Omental fat pad (tissue), 3 donors: ENCODE measurements at regions not wholly inside any gene's neighbourhood (a gene's known extent, or its start where the extent isn't known, plus 50 kb on each side); places are given as distances from the start of the nearest gene placed in this dataset.

Experiments
- ATAC-seq: fragments of 150-250 bp; one replicate; pipeline ENCODE4 v1.9.1; 2016; ENCODE audit warnings: mild to moderate bottlenecking, moderate library complexity; ENCODE audit not compliant: low FRiP score
- DNase-seq: peaks from one replicate; pipeline ENCODE4 v3.0.0-alpha.2; 2019; ENCODE audit warnings: low spot score
- TF ChIP-seq, protein P1 (sequence below), 3 donors: fragments of 450-650 bp; IDR thresholded peaks; one replicate each; pipeline ENCODE4 v1.5.1; 2016 to 2017; ENCODE audit warnings: antibody characterized with exemption in 3 of 3, mild to moderate bottlenecking in 3 of 3, moderate library complexity in 2 of 3

DNA sequence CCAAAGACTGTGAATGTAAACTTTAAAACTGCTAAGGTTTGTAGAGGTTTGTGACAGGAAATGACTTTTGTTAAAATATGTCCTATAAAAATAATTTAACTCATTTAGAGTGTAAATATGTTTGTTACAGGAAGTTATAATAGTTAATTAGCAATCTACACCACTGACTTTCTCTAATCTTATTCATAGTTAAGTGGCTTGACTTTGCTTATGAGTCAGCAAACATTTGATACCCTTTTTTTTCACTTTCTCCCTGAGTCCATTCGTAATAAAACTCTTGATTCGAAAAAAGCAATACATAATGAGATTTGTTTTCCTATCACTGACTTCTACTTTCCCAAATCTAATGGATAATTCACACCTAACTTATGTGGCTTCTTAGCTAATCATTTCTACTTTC, 317.7 kb upstream of the SEMA3C start:
- DNase-seq (no peak), ATAC-seq (no peak)
- TF ChIP-seq, protein P1, sequence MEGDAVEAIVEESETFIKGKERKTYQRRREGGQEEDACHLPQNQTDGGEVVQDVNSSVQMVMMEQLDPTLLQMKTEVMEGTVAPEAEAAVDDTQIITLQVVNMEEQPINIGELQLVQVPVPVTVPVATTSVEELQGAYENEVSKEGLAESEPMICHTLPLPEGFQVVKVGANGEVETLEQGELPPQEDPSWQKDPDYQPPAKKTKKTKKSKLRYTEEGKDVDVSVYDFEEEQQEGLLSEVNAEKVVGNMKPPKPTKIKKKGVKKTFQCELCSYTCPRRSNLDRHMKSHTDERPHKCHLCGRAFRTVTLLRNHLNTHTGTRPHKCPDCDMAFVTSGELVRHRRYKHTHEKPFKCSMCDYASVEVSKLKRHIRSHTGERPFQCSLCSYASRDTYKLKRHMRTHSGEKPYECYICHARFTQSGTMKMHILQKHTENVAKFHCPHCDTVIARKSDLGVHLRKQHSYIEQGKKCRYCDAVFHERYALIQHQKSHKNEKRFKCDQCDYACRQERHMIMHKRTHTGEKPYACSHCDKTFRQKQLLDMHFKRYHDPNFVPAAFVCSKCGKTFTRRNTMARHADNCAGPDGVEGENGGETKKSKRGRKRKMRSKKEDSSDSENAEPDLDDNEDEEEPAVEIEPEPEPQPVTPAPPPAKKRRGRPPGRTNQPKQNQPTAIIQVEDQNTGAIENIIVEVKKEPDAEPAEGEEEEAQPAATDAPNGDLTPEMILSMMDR (IDR thresholded peaks at IDR 0.05): no peak

DNA sequence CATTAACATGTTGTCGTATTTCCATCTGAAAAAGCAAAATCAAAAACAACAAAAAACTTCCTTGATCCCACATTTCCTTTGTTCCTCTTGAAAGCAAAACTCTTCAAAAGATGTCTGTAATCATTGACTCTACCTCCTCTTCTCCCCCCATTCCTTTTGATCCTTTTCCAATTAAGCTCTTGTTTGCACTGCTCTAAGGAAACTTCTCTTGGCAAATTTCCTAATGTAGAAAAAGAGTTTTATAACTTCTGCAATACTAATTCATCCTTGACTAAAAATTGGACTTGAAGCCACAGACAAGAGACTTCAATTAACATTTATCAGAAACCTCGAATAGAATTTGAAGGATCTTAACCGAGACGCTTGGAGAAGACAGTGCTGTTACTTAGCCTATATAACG, 317.1 kb upstream of the SEMA3C start:
- TF ChIP-seq, protein P1 (IDR thresholded peaks at IDR 0.05): no peak
- DNase-seq (no peak), ATAC-seq (no peak)

DNA sequence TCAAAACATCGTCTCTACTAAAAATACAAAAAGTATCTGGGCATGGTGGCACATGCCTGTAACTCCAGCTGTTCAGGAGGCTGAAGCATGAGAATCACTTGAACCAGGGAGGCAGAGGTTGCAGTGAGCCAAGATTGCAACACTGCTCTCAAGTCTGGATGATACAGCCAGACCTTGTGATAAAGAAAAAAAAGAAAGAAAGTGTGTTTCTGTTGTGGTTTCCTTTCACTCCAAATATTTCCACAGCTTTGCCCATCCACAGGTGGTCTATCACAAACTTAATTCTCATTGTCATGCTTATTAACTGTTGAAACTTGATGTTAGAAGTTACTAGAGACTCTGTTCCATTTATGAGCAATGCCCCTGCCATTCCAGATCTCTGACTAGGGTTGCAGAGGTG, 316.0 kb upstream of the SEMA3C start:
- TF ChIP-seq, protein P1 (IDR thresholded peaks at IDR 0.05): no peak
- ATAC-seq (peak; percentile 42), DNase-seq (no peak)

- ATAC-seq (no peak), DNase-seq (no peak)
- TF ChIP-seq, protein P1 (IDR thresholded peaks at IDR 0.05): no peak
Observed at GRCh38 chr7:81233208-81233940, 314.5 kb upstream of the SEMA3C start.

DNA sequence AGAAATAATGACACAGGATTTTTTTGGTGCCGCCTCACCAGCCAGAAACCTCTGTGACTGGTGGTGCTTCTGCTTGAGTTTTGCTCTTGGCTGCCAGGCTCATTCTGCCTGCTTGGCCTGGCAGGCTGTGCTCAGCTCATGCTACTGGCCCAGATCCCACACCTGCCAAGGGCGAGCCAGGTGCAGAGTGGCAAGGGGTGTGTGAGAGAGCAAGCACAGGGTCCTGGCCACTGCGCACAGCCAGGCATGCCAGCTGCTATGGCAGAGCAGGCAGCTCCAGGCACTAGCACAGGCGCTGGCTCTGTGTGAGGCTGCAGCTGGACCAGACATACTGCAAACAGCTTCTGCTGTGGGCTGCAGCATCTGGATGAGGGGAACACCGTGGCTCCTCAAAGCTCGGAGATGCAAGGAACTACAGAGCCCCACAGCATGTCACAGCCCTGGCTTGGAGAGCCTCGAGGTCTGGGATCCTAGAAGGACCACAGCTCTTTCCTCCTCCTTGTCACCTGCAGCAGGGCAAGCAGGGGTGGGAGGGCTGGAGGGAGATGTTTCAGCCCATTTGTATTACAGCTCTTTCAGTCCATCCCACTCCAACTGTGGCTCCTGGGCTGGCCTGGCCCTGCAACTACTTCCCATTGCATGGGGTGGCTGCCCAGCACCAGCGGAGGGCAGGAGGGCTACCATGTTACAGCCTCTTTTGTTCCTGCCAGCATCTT, 313.4 kb upstream of the SEMA3C start:
- ATAC-seq: no peak
- TF ChIP-seq, protein P1 (IDR thresholded peaks at IDR 0.05): no peak
- no peak for DNase-seq

GRCh38 chr7:81231301-81231838, 312.5 kb upstream of the SEMA3C start:
- ATAC-seq (no peak), DNase-seq (no peak)
- TF ChIP-seq, protein P1 (IDR thresholded peaks at IDR 0.05): no peak
